H1 (cell line): ENCODE measurements at regions not wholly inside any gene's neighbourhood (a gene's known extent, or its start where the extent isn't known, plus 50 kb on each side); places are given as distances from the start of the nearest gene placed in this dataset.

Experiments used
- CTCF ChIA-PET: fragments of 300-600 bp; sonication (Branson Sonifier 250); formaldehyde crosslinking; loops from one replicate; lab custom pipeline; 2021; ENCODE audit not compliant: partially characterized antibody; lab: Charles Lee
- POLR2A ChIA-PET: fragments of 300-600 bp; sonication (Branson Sonifier 250); formaldehyde crosslinking; loops from one replicate; lab custom pipeline; 2021; ENCODE audit warnings: inconsistent platforms; ENCODE audit not compliant: partially characterized antibody; lab: Charles Lee
- DNase-seq, 2 experiments: peaks; one replicate each; pipeline versions ENCODE4 v3.0.0 to v3.0.0-alpha.2; 2010 to 2022; ENCODE audit warnings: low spot score in 2 of 2, low read depth in 1 of 2, mixed read lengths in 1 of 2
- FAIRE-seq: peaks from 2 replicates; lab custom pipeline; 2011; peaks lifted over from hg19 to GRCh38; lab: Jason Lieb, UNC
- H2AFZ ChIP-seq: 2 replicates; pipeline ENCODE4 v1.8.1; 2012; ENCODE audit warnings: low read length, inconsistent platforms
- H2AK5ac ChIP-seq: 2 replicates; pipeline ENCODE4 v1.6.1; 2013; ENCODE audit warnings: low read depth, low read length
- H2BK120ac ChIP-seq: replicated peaks from 2 replicates; pipeline ENCODE3; 2013; ENCODE audit warnings: low read depth, low read length, inconsistent platforms
- H2BK12ac ChIP-seq: 2 replicates; pipeline ENCODE4 v1.6.1; 2013; ENCODE audit warnings: low read depth, low read length
- H2BK15ac ChIP-seq: 2 replicates; pipeline ENCODE4 v1.6.1; 2013; ENCODE audit warnings: low read length
- H2BK20ac ChIP-seq: 2 replicates; pipeline ENCODE4 v1.6.1; 2013; ENCODE audit warnings: low read length
- H2BK5ac ChIP-seq: 2 replicates; pipeline ENCODE4 v1.6.1; 2013; ENCODE audit warnings: low read depth, low read length
- H3K14ac ChIP-seq: 2 replicates; pipeline ENCODE4 v1.6.1; 2013; ENCODE audit warnings: inconsistent platforms; ENCODE audit not compliant: insufficient read length
- H3K18ac ChIP-seq: 2 replicates; pipeline ENCODE4 v1.6.1; 2013; ENCODE audit warnings: low read length; ENCODE audit errors: extremely low read depth
- H3K23ac ChIP-seq: 2 replicates; pipeline ENCODE4 v1.6.1; 2013; ENCODE audit warnings: inconsistent platforms; ENCODE audit not compliant: insufficient read length
- H3K23me2 ChIP-seq: 2 replicates; pipeline ENCODE4 v1.6.1; 2013; ENCODE audit warnings: low read depth, low read length
- H3K27ac ChIP-seq: 2 replicates; pipeline ENCODE4 v1.6.1; 2011; ENCODE audit warnings: low read depth, low read length, inconsistent platforms
- H3K27me3 ChIP-seq, 4 experiments: replicated peaks in 1 of 4; 1 replicate in 1 of 4; 2 replicates in 3 of 4; pipeline versions ENCODE4 v1.6.1 to v1.8.1; 2011 to 2013; ENCODE audit warnings: low read length in 3 of 4, mild to moderate bottlenecking in 3 of 4, inconsistent platforms in 2 of 4, mixed read lengths in 2 of 4, moderate library complexity in 1 of 4; ENCODE audit not compliant: control insufficient read depth in 3 of 4, insufficient read depth in 3 of 4; ENCODE audit errors: extremely low read depth in 1 of 4
- H3K36me3 ChIP-seq, 4 experiments: 2 replicates each; pipeline versions ENCODE4 v1.6.1 to v1.8.1; 2011 to 2013; ENCODE audit warnings: mild to moderate bottlenecking in 4 of 4, low read length in 3 of 4, moderate library complexity in 2 of 4, control low read depth in 1 of 4, inconsistent platforms in 1 of 4; ENCODE audit not compliant: insufficient read depth in 4 of 4, control insufficient read depth in 2 of 4
- H3K4ac ChIP-seq: replicated peaks from 2 replicates; pipeline ENCODE3; 2013; ENCODE audit warnings: low read length, low read depth, mixed read lengths, inconsistent platforms; ENCODE audit not compliant: insufficient read length
- H3K4me1 ChIP-seq, 4 experiments: replicated peaks in 1 of 4; 1 replicate in 1 of 4; 2 replicates in 3 of 4; pipeline versions ENCODE4 v1.6.1 to v1.8.1; 2011 to 2013; ENCODE audit warnings: low read length in 3 of 4, inconsistent platforms in 2 of 4, mixed read lengths in 1 of 4; ENCODE audit not compliant: insufficient read depth in 4 of 4, control insufficient read depth in 3 of 4
- H3K4me2 ChIP-seq, 2 experiments: 2 replicates each; pipeline versions ENCODE4 v1.6.1 to v1.8.1; 2011 to 2013; ENCODE audit warnings: low read depth in 2 of 2, low read length in 2 of 2, control low read depth in 1 of 2, inconsistent platforms in 1 of 2, mild to moderate bottlenecking in 1 of 2; ENCODE audit not compliant: insufficient read depth in 1 of 2
- H3K4me3 ChIP-seq, 4 experiments: fragments of 200-600, 300-600 bp in 1 of 4; sonication (generic), shearing (Covaris generic), sonication (Bioruptor Twin) in 1 of 4; 2 replicates each; pipeline versions ENCODE4 v1.5.1 to v1.8.1; 2011 to 2016; ENCODE audit warnings: low read length in 4 of 4, low read depth in 3 of 4, control low read depth in 2 of 4, inconsistent platforms in 2 of 4, mild to moderate bottlenecking in 2 of 4, mixed read lengths in 1 of 4, moderate library complexity in 1 of 4; ENCODE audit not compliant: insufficient read depth in 2 of 4; ENCODE audit errors: extremely low read depth in 1 of 4
- H3K56ac ChIP-seq: replicated peaks from 2 replicates; pipeline ENCODE3; 2013; ENCODE audit warnings: low read depth, mild to moderate bottlenecking, mixed read lengths, low read length, inconsistent platforms; ENCODE audit not compliant: insufficient read length
- H3K79me1 ChIP-seq: 2 replicates; pipeline ENCODE4 v1.6.1; 2013; ENCODE audit warnings: low read depth, low read length, control low read depth
- H3K79me2 ChIP-seq, 2 experiments: 2 replicates each; pipeline versions ENCODE4 v1.6.1 to v1.8.1; 2012 to 2013; ENCODE audit warnings: low read length in 2 of 2, mild to moderate bottlenecking in 2 of 2, inconsistent platforms in 1 of 2; ENCODE audit not compliant: insufficient read depth in 2 of 2, control insufficient read depth in 1 of 2
- H3K9ac ChIP-seq, 4 experiments: replicated peaks in 1 of 4; 1 replicate in 1 of 4; 2 replicates in 3 of 4; pipeline versions ENCODE4 v1.6.1 to v1.8.1; 2011 to 2013; ENCODE audit warnings: low read depth in 3 of 4, low read length in 3 of 4, control low read depth in 2 of 4, mild to moderate bottlenecking in 2 of 4, moderate library complexity in 2 of 4, inconsistent platforms in 1 of 4; ENCODE audit errors: extremely low read depth in 1 of 4
- H3K9me3 ChIP-seq, 2 experiments: 2 replicates each; pipeline versions ENCODE4 v1.6.1 to v1.8.1; 2012 to 2013; ENCODE audit warnings: mild to moderate bottlenecking in 2 of 2, moderate library complexity in 2 of 2, control low read depth in 1 of 2, inconsistent platforms in 1 of 2, low read depth in 1 of 2, low read length in 1 of 2, mixed read lengths in 1 of 2; ENCODE audit not compliant: insufficient read depth in 2 of 2
- H4K20me1 ChIP-seq, 2 experiments: replicated peaks in 1 of 2; 2 replicates each; pipeline versions ENCODE3 to v1.8.1; 2011 to 2013; ENCODE audit warnings: inconsistent platforms in 2 of 2, low read length in 2 of 2, mild to moderate bottlenecking in 1 of 2; ENCODE audit not compliant: insufficient read depth in 2 of 2, control insufficient read depth in 1 of 2
- H4K5ac ChIP-seq: 2 replicates; pipeline ENCODE4 v1.6.1; 2013; ENCODE audit warnings: low read length, low read depth, mixed read lengths, inconsistent platforms; ENCODE audit not compliant: insufficient read length
- H4K8ac ChIP-seq: 2 replicates; pipeline ENCODE4 v1.8.0; 2013; ENCODE audit warnings: mild to moderate bottlenecking, moderate library complexity, low read length, inconsistent platforms; ENCODE audit not compliant: insufficient read depth; ENCODE audit errors: extremely low read depth
- H4K91ac ChIP-seq: replicated peaks from 2 replicates; pipeline ENCODE3; 2013; ENCODE audit warnings: low read length, mixed read lengths, inconsistent platforms; ENCODE audit not compliant: insufficient read length
- ASH2L ChIP-seq: fragments of 200-600, 300-600 bp; sonication (generic); IDR thresholded peaks from one replicate; pipeline ENCODE4 v1.7.1; 2017; ENCODE audit warnings: low read length
- CREB1 ChIP-seq: IDR thresholded peaks from 2 replicates; pipeline ENCODE4 v1.6.1; 2012; ENCODE audit warnings: inconsistent platforms
- POU5F1 ChIP-seq: IDR thresholded peaks from 2 replicates; pipeline ENCODE4 v1.6.1; 2011; ENCODE audit warnings: low read depth, mild to moderate bottlenecking, low read length, moderate library complexity
- SIN3A ChIP-seq, 2 experiments: IDR thresholded peaks in 1 of 2; conservative IDR thresholded peaks in 1 of 2; 2 replicates each; pipeline ENCODE4 v1.6.1; 2011 to 2012; ENCODE audit warnings: low read length in 2 of 2, improper control_type of control experiment in 1 of 2, low read depth in 1 of 2, mild to moderate bottlenecking in 1 of 2
- WGBS, 2 experiments: shearing (Covaris generic) in 1 of 2; methylation state at CpG; one replicate each; pipeline versions ENCODE4 v1.1.6 to v1.1.7; 2013 to 2015; ENCODE audit warnings: low lambda C conversion rate in 2 of 2, mixed read lengths in 2 of 2, inconsistent platforms in 1 of 2, low coverage in 1 of 2, missing lambda C conversion rate in 1 of 2; ENCODE audit not compliant: insufficient replicate concordance in 2 of 2, insufficient coverage in 1 of 2, insufficient read length in 1 of 2; ENCODE audit errors: extremely low coverage in 1 of 2, missing lambda C conversion rate in 1 of 2; 5-methylcytosine and 5-hydroxymethylcytosine counted together

- Histone ChIP-seq H3K4me1 (no peaks in the 10 kb centered on the region), H2BK15ac (no peak overlapping the region), H2BK120ac (no peak overlapping the region), H3K27ac (no peak overlapping the region), H2BK12ac (no peak overlapping the region), H3K36me3 (no peaks in the 10 kb centered on the region), H2BK5ac (no peak overlapping the region), H3K9me3 (no peaks in the 10 kb centered on the region), H3K4me2 (no peak overlapping the region), H3K14ac (no peak overlapping the region), H3K56ac (no peak overlapping the region), H3K18ac (no peak overlapping the region), H3K79me2 (no peaks in the 10 kb centered on the region), H4K20me1 (no peaks in the 10 kb centered on the region), H2BK20ac (no peak overlapping the region), H3K4me3 (no peak overlapping the region), H4K8ac (no peak overlapping the region), H3K23ac (no peak overlapping the region), H3K79me1 (no peaks in the 10 kb centered on the region), H2AK5ac (no peak overlapping the region), H3K27me3 (no peaks in the 10 kb centered on the region; a peak in 1 of 7 replicates), H3K4ac (no peak overlapping the region), H3K23me2 (no peaks in the 10 kb centered on the region), H4K91ac (no peak overlapping the region), H4K5ac (no peak overlapping the region), H2AFZ (no peak overlapping the region), H3K9ac (no peak overlapping the region)
- no peak for FAIRE-seq
- no peak for DNase-seq
- TF ChIP-seq POU5F1 (no peak), ASH2L (no peak), CREB1 (no peak), SIN3A (conservative IDR thresholded peaks at IDR 0.05 in 1 of 2, IDR thresholded peaks at IDR 0.05 in 1 of 2; ENCODE audit: low read depth in 1 of 2, low read length in 2 of 2) (no peak)
- WGBS, 2 experiments = 93% methylated on average over 1 of the region's 1 CpG; no CpG with 5 or more reads in 1 of the 2 experiments
- ChIA-PET CTCF (interaction anchor here (1.1 to 3.2 kb wide), 3 partner anchors 10 to 146 kb away, joined by 4 to 16 read pairs (median 5); no protein-coding TSS in a partner anchor), POLR2A (no interaction called here)
Observed at GRCh38 chr21:32112195-32112594, 166.7 kb downstream of the MIS18A start.
